ENCODE measurements at regions not wholly inside any gene's neighbourhood (a gene's known extent, or its start where the extent isn't known, plus 50 kb on each side); places are given as distances from the start of the nearest gene placed in this dataset.
"Not testable (repeated sequence)": the region's sequence is repeated elsewhere in the genome, so short reads cannot be mapped to it uniquely, and the experiment has no call there.

DNA sequence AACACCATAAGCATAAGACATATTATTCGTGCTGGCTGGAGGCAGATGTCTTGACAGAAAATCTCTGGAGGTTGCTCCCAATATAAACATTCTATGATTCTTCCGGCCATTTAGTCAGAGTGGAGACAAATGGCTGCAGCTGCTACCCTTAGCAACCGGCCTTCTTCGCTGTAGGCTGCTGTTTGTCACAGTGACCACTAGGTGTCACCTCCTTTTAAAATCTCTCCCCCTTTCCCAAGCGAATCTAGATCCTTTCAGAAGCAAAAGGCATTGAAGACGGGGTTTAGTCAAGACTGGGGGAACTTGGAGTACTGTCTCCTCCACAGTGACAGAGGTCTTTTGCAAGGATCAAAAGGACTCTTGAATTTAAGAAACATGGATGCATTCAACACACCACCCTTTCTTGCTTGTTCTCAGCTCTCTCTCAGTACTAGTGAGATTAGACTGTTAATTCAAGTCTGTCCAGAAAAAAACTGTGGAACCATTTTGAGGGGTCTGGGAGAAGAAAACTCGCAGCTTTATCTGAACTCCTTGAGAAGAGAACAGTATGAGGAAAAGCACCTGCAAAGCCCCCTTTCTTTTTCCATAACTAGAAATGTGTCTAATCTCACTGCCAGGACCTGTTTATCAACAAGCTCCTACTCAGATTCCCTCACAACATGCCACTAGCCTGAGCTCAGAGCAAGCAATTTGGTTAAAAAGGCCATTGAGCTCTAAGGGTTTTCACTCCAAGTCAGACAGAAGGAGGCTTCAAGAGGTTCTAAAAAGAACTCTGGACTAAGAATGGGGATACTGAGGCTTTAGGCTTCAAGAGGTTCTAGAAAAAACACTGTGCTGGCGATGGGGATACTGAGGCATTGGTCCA is 408.3 kb upstream of the PLXNA2 start:
- DNase-seq: peak in 1 of 6 experiments; percentile 17

DNA sequence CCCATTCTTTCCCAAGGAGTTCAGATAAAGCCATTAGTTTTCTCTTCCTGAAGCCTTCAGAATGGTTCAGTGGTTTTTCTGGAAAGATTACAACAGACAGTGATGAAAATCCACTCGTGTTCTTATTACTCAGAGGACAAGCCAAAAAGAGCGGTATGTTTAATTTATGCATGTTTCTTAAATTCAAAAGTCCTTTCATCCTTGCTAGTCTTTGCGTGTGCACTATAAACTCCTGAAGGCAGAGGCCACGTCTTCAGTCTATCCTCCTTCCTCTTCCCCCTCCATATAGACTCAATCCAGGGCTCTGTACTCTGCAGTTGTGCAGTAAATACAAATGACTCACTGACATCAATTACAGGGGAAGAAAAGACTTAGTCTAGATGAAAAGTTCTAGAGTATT is 409.2 kb upstream of the PLXNA2 start:
- no peak for DNase-seq

DNA sequence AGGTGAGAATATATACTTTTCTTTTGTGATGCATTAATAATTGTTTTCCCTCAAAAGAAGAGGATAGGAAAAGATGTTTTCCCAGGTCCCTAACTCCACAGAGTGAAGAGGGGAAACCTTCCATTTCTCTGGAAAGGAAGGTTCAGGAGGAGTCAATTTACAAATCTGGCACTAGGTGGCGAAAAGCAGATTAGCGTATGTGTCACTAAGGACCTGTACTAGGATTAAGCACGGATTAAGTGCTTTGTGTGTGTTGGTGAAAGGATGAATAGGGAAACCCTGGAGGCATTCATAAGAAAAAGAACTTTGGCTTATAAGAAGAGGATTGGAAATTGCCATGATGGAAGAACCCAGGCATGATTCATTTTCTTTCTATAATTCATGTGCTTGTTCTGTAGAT is 410.1 kb upstream of the PLXNA2 start:
- no peak for DNase-seq

DNA sequence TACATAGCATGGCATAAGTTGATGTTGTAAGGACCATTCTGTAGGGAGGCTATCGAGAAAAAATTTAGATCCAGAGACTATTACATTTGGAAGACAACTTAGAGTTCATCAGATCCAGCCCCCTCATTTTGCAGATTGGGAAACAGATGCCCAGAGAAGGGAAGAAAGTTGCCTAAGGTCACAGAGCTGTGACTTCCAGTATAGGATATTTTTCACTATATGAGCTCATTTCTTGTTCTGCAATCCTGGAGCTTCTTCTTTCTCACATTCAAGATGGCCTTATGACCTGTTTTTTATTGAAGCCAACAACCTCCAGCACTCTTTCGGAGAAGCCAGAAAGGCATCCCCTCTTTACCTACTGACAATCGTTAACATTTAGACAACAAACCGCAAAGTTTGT is 421.8 kb upstream of the PLXNA2 start:
- DNase-seq: no peak

DNA sequence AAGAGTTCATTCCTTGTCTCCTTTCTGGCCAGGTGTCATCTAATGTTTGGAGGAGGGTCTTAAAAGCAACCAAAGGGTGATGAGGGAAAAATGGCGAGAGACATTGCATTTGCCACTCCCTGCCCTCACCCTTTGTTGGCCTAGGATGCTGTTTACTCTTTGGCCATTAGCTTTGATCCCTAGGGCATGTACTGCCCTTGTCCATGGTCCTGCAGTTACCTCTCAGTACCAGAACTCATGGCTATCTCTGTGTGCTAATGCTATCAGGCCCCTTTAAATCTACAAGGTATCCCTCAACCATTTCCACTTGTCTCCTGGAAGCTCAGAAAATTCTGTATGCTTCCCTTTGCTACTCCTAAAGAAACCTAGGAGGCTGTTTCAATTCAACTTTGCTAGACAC is 424.8 kb upstream of the PLXNA2 start:
- DNase-seq: no peak

DNA sequence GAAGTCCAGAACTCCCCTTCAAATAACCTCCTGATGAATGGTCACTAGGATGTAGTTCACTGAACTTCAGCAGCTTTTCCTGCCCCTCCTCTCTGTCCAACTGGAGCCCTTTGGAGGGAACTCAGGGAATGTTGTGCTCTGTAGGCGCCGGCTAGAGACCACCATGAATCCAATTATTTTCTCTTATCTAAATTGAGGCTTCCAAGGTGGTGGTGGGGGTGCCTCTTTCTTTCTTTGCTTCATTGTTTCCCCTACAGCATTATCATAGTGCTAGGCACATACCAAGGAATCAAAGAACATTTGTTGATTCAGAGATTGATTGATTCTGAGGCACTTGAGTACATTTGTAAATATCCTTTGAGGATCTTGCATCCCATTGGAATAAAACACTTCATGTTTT is 426.6 kb upstream of the PLXNA2 start:
- no peak for DNase-seq

DNA sequence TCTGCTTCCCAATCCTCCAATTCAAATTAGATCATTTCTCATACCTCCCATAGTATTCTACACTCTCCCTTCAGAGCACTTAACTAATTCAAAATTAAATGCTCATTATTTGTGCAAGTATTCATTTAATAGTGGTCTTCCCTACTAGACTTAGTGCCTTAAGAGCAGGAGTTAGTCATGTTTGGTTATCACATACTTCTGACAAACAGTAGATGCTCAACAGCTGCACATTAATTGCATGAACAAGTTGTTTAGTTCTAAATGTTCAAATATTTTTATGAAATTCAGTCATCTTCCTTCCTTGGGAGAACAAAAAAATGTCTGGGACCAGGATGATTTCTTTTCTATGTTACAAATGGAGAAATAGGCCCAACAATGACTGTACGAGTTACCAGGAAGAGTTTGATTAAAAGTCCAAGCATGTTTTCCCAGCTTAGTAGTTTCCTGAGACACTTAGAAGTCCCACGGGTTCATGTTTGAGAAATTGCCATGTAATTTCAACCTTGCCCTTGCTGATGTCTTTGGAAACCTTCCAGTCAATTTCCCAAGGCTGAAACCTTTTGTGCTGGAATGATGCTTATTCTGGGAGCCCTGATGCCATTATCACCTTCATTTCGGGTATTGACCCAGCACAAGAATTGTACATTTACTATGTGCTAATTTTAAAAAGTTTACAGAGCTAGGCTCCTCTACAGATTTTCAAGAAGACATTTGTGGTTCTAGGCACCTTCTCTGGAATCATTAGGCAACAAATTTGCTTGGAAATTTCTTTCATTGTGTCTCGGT is 437.9 kb upstream of the PLXNA2 start:
- no peak for DNase-seq

DNA sequence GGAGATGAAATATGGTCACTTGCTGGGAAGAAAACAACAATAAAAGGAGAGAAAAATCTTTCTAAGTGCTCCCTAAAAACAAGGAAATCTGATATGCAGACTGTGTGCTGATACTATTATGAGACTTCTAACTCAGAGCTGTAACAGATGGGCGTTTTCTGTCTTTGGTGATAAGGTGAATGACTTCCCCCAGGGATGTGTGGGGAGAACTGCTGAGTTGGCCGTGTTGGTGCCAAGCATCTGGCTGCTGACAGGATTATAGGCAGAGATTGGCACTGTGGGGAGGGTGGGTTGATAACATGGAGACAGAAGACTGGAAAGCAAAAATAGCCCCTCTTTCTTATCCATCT is 438.5 kb upstream of the PLXNA2 start:
- DNase-seq: no peak

DNA sequence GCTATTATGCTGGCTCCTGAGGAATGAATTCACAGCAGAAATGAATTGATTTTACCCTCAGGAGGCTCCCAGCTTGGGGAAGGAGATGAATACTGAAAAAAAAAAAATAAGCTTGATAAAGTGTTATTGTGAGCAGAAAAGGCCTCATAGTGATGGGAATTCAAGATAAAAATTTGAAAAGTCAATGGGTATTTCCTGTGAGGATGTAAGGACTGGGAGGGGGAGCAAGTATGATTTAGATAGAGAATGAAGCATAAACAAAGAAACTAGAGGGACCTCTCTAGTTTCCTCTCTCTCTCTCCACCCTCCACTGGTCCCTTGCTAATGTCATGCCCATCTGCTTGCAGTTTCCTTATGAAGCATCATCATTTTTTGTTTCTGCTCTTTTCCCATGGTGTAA is 439.0 kb upstream of the PLXNA2 start:
- DNase-seq: no peak

DNA sequence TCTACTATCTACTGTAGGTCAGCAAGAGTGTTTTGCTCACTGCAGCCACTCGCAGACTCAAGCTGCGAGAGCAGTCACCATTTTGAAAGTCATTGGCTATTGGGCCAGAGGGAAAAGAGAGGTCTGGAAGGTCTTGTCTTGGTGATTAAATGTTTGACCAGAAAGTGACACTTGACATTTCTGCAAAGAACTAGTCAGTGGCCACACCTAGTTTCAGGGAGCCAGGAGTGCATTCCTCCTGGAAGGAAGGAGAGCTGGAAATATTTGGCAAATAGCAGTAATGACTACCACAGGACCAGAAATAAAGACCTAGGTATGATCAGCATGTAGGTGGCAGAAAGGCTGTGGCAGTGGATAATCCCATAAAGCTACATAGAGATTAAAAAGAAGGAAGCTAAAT is 440.0 kb upstream of the PLXNA2 start:
- no peak for DNase-seq

DNA sequence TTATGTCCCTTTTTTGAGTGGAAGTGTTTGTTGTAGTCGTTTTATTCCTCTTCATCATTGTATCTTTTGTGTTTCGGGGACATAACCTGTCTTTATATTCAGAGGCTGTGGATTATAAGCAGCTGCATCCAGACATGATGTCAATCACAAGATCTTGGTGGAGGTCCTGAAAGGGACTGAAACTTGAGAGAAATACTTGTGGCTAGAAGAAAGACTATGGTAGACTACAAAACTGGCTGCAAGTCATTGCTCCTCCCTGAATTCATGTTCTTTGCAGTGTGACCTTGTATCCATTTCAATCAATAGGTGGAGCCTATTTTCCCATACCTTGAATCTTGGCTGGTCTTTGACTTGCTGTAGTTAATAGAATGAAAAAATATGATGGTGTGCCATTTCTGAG is 442.4 kb upstream of the PLXNA2 start:
- DNase-seq: no peak

DNA sequence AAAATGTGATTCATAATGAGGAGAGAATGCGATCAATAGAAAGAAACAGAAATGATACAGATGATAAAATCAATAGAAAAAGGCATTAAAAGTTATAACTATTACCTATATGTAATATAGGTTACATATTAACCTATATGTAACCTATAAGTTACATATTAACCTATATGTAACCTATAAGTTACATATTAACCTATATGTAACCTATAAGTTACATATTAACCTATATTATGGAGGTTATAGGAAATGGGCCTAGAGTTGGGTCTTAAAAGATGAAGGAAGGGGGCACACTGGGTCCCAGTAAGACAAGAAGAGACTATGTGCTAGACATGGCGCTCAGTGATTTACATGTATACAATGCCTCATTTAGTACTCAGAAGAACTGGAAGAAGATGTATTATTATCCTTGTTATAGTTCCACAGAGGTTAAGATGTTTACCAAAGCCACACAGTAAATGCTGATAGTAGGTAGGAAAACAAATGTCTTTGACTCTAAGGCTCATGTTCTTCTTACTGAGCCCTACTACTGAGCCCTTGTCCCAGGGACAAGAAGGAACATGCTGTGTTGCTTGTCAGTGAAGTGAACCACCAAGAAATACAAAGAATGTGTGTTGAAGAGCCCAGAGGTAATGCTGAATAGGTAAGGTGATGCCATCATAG is 444.6 kb upstream of the PLXNA2 start:
- DNase-seq: no peak

DNA sequence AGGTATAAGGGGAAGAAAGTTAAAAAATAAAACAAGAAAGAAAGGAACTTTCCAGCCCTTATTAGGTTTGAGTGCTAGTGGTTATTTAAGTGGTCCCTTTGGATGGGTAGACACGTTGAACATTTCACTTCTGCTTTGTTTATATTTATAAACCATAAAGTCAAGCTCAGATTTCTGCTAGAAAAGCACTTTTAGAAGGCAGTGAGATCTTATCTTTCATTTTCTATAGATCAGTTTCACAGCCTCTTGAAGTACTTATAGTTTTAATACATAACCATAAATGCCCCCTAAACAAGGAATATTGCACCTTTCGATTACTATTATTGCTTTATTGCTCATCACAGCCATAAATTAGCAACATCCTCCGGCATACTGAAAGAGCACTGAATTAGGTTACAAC is 446.8 kb upstream of the PLXNA2 start:
- DNase-seq: no peak

DNA sequence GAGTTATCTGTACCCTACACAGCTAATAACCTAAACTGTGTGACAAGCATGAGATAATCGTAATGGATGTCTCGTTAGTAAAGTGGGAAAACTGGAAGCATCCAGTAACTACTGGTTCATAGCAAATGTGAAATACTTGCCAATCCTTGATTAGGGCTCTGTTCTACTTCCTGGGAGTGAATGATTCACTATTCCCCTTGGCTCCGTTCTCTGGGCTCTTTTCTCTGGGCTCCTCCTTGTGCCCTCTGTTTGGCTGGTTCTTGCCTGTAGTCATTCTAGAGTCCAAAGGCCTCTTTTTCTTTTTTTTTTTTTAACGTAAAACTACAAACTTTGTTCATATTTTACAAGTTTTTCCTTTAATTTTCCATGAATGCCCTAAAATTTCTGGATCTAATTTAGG is 465.8 kb upstream of the PLXNA2 start:
- DNase-seq: no peak

DNA sequence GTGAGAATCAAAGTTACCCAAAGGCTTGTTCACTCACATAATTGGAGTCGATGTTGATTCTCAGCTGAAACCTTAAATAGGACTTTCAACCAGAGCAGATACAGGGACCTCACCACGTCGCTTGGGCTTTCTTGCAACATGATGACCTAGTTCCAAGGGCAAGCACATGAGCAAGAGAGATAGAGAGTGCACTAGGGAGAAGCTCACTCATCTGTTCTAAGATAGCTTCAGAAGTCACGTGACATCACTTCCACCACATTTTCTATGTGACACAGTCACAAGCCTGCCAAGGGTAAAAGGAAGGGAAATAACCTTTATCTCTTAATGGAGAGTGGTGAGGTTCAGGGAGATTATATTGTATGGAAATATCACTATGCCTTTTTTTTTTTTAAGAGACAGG is 470.1 kb upstream of the PLXNA2 start:
- DNase-seq: no peak

DNA sequence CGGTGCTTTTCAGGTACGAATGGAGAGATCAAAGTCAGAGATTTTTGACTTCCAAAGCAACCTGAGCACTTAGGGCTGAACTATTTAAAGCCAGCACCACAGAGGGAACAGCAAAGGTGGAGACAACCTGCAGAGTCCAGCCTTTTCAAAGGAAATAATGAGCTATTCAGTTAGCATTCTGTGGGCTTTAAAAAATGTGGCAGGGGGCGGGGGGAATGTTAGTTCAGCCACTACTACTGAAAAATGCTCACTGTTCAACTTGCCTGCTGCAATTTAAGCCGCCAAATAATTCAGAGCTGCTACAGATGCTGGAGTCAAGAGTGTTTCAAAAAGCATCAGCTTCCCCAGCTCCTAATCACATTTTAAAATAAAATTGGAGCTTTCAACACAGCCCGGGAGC is 473.3 kb upstream of the PLXNA2 start:
- no peak for DNase-seq

DNA sequence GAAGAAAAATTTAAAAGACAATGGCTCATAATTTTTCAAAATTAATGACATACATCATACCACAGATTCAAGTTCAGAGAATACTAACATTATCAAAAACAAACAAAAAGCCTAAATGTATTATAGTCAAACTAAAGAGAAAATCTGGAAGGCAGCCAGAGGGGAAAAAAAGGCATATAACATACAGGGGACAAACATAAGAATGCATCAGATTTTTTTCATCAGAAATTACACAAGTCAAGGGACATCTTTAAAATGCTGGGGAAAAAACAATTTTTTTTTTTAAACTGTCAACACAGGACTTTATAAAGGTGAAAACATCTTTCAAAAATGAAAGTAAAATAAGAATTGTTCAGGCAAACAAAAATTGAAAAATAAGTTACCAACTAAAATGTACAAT is 478.4 kb upstream of the PLXNA2 start:
- DNase-seq: no peak

DNA sequence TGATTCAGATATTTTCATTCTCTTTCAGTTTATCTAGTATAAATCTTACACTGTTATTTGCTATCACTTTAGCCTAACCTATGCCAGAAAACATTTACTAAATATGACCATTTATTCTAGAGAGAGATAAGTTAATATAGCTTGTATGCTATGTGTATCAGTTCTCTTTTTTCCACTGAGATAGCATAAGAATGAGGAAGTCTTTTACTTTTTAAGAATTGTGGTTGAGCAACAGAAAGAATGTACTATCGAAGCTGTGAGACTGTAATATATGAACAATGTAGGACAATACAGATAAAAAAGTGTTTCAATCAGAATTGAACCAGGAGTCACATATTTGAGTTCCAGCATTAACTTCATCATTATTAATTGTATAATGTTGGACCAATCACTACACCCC is 479.9 kb upstream of the PLXNA2 start:
- DNase-seq: no peak

DNA sequence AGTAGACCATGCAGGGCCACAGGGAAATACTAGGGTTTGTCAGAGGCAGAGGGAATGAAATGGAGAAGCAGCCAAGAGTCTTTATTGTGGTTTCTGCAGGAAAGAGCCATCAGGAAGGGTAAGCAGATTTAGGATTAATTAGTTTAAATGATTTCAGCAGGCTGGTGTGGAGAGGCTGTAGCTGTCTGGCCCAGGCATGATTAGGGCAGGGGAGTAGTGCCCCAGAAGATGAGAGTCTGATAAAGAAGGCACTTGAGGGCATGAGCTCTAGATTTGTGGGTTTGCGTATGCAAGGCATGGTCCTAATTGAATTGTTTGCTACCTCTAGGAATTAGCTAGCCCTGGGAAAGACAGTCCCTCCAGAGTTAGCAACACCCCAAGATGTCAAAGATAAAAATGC is 484.6 kb upstream of the PLXNA2 start:
- no peak for DNase-seq

DNA sequence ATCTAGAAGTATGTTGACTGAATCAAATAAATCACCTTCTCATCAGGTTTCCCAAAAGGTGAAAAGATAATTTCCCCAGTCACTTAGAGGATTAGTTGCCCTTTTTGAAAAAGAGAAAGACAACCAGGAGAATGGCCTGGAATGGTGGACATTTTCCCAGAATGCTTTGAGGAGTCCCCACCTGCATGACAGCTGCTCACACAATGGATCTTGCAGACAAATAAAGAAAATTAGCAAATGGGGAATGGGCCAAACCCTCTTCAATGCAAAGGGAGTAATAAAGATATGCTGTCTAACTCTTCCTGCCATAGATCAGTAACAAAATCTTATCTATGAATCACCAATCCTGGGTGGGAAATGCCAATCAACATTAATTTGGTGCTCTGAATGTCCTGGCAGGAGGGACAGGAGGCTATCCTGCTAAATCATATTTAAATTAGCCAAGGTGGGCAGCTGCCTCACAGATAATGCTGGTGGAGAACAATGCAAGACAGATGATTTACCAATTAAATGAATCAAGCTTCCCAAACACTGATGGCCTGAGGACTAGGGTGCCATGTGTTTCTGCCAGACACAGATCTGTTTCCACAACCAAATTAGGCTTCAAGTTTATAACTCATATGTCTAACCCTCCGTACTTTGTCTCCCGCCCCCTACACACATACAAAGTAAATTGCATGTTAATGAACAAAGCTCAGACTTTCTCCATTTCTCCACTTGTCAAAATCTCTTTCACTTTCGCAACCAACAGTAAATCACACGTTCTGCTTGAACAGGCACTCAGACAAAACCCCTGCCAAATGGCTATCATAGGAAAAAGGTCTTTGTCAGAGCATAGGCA is 488.0 kb upstream of the PLXNA2 start:
- DNase-seq: no peak

DNA sequence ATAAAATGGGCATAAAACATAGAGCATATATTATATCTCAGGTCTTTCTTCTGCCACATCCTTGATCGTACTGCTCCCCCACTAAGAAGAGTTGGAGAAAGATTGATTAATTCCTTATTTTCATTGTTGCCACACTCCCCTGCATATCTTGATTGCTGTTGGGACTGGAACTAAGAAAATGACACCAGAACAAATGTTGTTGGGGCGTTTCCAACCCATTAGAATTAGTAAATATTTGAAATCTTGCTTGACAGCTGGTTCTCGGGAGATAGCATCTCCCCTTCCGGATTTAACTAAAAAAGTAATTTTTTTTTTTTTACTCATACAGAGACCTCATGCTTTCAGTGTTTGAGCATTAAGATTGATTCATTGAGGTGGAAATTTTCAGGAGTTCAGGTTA is 493.0 kb upstream of the PLXNA2 start:
- DNase-seq: no peak

DNA sequence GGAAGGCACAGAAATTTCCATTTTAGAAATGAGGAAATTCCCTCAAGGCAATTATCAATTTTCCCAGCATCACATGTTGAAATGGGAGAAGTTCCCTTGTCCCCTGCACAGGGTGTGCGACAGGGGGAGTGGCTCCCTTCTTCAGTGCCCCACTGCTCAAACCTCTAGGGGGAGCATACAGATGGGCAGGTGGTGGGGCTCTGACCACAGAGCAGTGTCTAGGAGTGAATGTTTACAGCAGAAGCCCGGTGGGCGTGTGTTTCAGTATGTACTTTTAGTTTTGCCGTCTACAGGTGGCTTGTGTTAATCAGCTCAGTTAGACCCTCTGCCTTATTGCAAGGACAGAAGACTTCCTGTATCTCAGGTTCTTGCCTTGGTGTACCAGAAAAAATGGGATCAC is 493.7 kb upstream of the PLXNA2 start:
- DNase-seq: no peak

DNA sequence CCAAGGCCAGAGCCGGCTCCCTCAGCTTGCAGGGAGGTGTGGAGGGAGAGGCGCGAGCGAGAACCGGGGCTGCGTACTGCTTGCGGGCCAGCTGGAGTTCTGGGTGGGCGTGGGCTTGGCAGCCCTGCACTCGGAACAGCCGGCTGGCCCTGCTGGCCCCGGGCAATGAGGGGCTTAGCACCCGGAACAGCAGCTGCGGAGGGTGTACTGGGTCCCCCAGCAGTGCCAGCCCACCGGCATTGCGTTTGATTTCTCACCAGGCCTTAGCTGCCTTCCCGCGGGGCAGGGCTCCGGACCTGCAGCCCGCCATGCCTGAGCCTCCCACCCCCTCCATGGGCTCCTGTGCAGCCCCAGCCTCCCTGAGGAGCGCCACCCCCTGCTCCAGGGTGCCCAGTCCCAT is 495.5 kb upstream of the PLXNA2 start:
- DNase-seq: not testable (repeated sequence)
